ENCODE measurements at regions not wholly inside any gene's neighbourhood (a gene's known extent, or its start where the extent isn't known, plus 50 kb on each side); places are given as distances from the start of the nearest gene placed in this dataset.

DNA sequence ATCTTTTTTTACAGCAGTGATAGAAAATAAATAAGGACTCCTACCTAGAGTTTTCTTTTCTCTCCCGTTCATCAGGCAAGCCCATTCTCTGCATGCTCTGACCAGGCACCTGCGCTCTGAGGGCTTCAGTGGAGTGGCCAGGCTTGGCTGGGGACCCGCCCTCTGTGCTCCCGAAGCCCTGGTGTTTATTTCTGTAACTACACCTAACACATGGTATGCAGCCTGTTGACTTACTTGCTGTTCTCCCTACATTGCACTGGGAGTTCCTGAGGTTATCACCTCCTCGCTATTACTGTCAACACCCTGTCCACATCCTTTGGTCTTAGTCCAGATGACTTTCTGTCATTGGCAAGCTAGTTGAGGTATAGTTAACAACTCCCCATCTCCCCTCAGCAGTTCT is 317.7 kb downstream of the LPIN1 start:
- H3K36me3 ChIP-seq, result no peaks in the 10 kb centered on the region
- no peaks in the 10 kb centered on the region for H3K27me3 ChIP-seq
- intact Hi-C loops (cut with DNase I), result no loop called here
- no peak for DNase-seq (ENCODE audit: extremely low spot score in 2 of 2)
- peaks cover 17% of the 10 kb centered on the region for H3K4me1 ChIP-seq
- no peak overlapping the region for H3K27ac ChIP-seq
- H3K4me3 ChIP-seq, result no peak overlapping the region
- TF ChIP-seq, protein P1, sequence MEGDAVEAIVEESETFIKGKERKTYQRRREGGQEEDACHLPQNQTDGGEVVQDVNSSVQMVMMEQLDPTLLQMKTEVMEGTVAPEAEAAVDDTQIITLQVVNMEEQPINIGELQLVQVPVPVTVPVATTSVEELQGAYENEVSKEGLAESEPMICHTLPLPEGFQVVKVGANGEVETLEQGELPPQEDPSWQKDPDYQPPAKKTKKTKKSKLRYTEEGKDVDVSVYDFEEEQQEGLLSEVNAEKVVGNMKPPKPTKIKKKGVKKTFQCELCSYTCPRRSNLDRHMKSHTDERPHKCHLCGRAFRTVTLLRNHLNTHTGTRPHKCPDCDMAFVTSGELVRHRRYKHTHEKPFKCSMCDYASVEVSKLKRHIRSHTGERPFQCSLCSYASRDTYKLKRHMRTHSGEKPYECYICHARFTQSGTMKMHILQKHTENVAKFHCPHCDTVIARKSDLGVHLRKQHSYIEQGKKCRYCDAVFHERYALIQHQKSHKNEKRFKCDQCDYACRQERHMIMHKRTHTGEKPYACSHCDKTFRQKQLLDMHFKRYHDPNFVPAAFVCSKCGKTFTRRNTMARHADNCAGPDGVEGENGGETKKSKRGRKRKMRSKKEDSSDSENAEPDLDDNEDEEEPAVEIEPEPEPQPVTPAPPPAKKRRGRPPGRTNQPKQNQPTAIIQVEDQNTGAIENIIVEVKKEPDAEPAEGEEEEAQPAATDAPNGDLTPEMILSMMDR (IDR thresholded peaks at IDR 0.05), result no peak
- no peak for TF ChIP-seq POLR2A (IDR thresholded peaks at IDR 0.05)
- no peaks in the 10 kb centered on the region for H3K9me3 ChIP-seq

DNA sequence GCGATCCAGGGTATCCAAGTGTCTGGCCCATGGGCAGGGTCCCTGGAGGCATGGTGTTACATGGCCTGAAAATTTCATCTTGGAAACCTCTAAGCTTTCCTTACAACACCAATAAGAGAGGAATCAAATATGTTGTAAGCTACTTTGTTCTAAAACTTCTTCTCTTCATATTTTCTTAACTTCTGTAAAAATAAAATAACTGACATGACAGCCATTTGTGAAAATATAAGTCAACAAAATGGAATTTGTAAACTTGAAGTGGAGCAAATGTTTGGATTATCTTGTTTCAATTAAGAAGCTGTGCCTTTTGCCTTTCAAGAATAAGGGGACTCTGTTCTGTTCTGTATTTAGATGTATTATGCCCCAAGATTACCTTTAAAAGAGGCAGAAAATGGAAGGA is 319.7 kb downstream of the LPIN1 start:
- TF ChIP-seq POLR2A (IDR thresholded peaks at IDR 0.05) (no peak), POLR2AphosphoS5 (IDR thresholded peaks at IDR 0.05; ENCODE audit: insufficient read depth in 1 of 2, low read depth in 1 of 2) (no peak)
- TF ChIP-seq, protein P1 (IDR thresholded peaks at IDR 0.05), result no peak
- intact Hi-C loops (cut with DNase I), result no loop called here
- no peak overlapping the region for H3K4me3 ChIP-seq
- DNase-seq (ENCODE audit: extremely low spot score in 2 of 2), result no peak
- no peak overlapping the region for H3K27ac ChIP-seq
- H3K4me1 ChIP-seq, result peaks cover 10% of the 10 kb centered on the region
- H3K9me3 ChIP-seq, result no peaks in the 10 kb centered on the region
- H3K36me3 ChIP-seq, result no peaks in the 10 kb centered on the region
- no peaks in the 10 kb centered on the region for H3K27me3 ChIP-seq

DNA sequence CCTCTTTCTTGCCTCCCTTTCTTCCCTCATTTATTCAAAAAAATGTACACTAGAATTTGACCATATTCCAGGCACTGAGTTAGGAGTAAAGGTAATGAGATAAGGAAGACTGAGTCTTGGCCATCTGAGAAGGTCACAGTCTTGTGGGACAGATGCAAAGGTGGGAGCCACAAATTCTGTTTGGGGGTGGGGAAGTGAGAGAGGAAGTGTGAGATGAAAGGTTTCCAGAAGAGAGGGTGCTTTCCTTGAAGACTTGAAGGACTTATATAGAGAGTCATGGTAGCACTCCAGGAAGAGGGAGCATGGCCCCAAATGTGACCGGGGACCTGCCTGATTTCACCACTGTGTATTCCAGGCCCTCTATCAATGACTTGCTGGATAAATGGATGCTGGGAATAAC is 320.6 kb downstream of the LPIN1 start:
- no peak for DNase-seq (ENCODE audit: extremely low spot score in 2 of 2)
- TF ChIP-seq, protein P1 (IDR thresholded peaks at IDR 0.05), result no peak
- TF ChIP-seq POLR2A (IDR thresholded peaks at IDR 0.05) (no peak), POLR2AphosphoS5 (IDR thresholded peaks at IDR 0.05; ENCODE audit: insufficient read depth in 1 of 2, low read depth in 1 of 2) (no peak)
- Histone ChIP-seq H3K27me3 (no peaks in the 10 kb centered on the region), H3K9me3 (no peaks in the 10 kb centered on the region), H3K4me3 (no peak overlapping the region), H3K4me1 (peaks cover 6% of the 10 kb centered on the region), H3K27ac (no peak overlapping the region), H3K36me3 (no peaks in the 10 kb centered on the region)
- intact Hi-C loops (cut with DNase I), result no loop called here

DNA sequence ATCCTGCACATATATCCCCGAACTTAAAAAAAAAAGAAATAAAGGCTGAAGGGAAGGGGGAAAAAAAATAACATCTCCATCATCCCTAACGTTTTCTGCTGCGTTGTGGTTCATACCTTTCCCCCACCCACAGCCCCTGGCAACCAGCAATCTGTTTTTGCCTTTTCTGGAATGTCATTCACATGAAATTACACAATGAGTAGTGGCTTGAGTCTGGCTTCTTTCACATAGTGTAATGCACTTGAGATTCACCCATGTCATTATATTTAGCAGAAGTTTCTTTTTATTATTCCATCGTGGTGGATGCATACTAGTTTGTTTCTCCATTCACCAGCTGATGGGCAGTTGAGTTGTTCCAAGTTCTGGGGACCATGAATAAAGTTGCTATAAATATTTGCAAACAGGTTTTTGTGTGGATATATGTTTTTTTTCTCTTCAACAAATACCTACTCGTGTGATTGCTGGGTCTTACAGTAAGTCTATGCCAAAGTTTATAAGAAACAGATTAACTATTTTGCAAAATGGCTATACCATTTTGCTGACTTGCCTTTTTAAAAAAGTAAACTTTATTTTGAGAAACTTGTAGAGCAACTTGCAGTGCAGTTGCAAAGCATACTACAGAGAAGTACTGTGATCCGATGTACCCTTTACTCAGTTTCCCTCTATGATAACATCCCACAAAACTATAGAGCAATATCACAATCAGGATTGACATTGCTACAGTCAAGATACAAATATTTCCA is 322.5 kb downstream of the LPIN1 start:
- intact Hi-C loops (cut with DNase I), result no loop called here
- Histone ChIP-seq H3K9me3 (no peaks in the 10 kb centered on the region), H3K27ac (no peak overlapping the region), H3K4me1 (no peaks in the 10 kb centered on the region), H3K36me3 (no peaks in the 10 kb centered on the region), H3K4me3 (no peak overlapping the region), H3K27me3 (no peaks in the 10 kb centered on the region)
- TF ChIP-seq POLR2AphosphoS5 (IDR thresholded peaks at IDR 0.05; ENCODE audit: insufficient read depth in 1 of 2, low read depth in 1 of 2), result no peak
- TF ChIP-seq POLR2A (IDR thresholded peaks at IDR 0.05), result no peak
- TF ChIP-seq, protein P1 (IDR thresholded peaks at IDR 0.05), result no peak
- DNase-seq (ENCODE audit: extremely low spot score in 2 of 2), result no peak

DNA sequence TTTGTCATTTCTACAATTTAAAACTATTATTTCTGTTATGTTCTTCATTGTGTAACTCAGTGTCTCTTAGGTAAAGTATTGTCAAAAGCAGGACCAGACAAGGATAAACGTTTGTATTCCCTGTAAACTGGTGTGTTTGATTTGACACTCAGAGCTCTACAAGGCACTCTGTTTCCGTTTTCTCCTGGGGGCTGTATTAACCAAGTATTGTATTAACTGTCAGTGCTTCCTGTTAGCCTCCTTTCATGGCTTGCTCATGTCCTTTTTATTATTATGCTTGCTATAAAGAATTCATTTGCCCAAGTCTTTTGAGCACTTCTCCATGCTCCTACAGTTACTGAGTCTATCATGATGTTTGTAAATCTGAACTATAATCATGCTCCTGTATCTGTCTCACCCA is 323.7 kb downstream of the LPIN1 start:
- H3K9me3 ChIP-seq, result no peaks in the 10 kb centered on the region
- no peak overlapping the region for H3K4me3 ChIP-seq
- no peak for TF ChIP-seq POLR2A (IDR thresholded peaks at IDR 0.05)
- TF ChIP-seq, protein P1 (IDR thresholded peaks at IDR 0.05), result no peak
- no peak overlapping the region for H3K27ac ChIP-seq
- H3K36me3 ChIP-seq, result no peaks in the 10 kb centered on the region
- no peak for DNase-seq (ENCODE audit: extremely low spot score in 2 of 2)
- H3K4me1 ChIP-seq, result no peaks in the 10 kb centered on the region
- intact Hi-C loops (cut with DNase I), result no loop called here
- no peaks in the 10 kb centered on the region for H3K27me3 ChIP-seq
